GM21619 (cell line): ENCODE measurements at regions not wholly inside any gene's neighbourhood (a gene's known extent, or its start where the extent isn't known, plus 50 kb on each side); places are given as distances from the start of the nearest gene placed in this dataset.
"Not testable (repeated sequence)": the region's sequence is repeated elsewhere in the genome, so short reads cannot be mapped to it uniquely, and the experiment has no call there.

ENCODE experiments used
- ATAC-seq: cut with Tn5 transposase; IDR thresholded peaks from one replicate; pipeline ENCODE4 v1.9.1; 2021; ENCODE audit not compliant: unreplicated experiment

- no peak for ATAC-seq
Measured at GRCh38 chr1:218494449-218494852, 149.3 kb downstream of the TGFB2 start.

DNA sequence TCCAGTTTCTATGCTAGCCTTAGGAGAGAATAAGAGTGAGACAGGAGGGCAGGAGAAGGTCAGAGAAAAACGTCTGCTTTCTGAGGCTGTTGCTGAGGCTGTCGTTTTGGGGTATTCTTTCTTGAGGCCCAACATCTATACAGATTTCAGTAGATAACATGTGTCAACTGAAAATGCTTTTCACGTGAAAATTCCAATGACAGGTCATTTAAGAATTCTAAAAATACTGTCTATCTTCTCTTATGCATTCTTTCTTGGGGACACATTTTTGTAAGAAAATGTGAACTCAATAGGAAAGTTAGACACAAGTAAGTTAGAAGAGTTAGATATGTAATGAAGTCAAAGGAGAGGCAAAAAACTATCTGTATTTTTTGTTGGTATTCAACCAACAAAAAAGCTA lies 150.8 kb downstream of the TGFB2 start:
- no peak for ATAC-seq

GRCh38 chr1:218496561-218496960 lies 151.4 kb downstream of the TGFB2 start:
- no peak for ATAC-seq

GRCh38 chr1:218498056-218498938 lies 153.2 kb downstream of the TGFB2 start:
- ATAC-seq, result no peak

DNA sequence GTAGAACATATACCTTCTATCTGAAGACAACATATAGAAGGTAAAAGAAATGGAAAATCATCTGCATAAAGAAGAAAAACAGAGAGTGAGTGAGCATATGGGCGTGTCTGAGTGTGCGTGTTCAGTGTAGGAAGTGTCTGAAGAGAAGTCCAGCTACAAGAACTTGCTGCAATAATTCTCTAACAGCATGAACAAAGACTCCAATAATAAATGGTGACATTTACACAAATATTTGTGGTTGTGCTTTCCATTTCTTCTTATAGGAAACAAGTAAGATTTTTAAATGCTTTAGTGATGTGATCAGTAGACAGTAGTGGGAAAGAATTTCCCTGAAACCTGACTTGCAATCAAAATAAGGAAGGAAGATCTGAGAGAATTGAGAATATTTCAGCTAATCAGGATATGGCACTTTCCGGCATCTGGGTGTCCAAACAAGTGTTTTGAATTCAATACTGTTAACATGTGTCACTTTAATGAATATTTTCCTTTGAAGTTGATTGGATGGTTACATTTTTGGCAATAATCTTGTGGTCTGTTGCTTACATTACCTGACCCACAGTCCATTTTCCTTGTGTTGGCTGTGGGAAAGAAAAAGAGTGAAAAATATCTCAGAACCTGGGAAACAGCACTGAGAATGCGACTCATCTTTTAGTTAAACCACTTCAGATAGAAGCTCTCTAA lies 154.0 kb downstream of the TGFB2 start:
- ATAC-seq, result no peak

DNA sequence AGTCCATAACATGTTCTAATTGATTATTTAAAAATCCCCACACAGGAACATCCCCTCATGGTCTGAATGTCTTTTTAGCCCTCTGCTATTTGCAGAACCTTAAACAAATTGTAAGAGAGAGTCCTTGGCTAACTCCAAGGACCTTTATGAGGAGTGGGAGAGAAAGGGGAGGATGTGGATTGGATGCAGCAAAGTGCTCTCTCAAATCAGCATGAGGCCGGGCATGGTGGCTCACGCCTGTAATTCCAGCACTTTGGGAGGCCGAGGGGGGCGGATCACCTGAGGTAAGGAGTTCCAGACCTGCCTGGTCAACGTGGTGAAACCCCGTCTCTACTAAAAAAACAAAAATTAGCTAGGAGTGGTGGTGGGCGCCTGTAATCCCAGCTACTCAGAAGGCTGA lies 154.8 kb downstream of the TGFB2 start:
- ATAC-seq, result no peak

DNA sequence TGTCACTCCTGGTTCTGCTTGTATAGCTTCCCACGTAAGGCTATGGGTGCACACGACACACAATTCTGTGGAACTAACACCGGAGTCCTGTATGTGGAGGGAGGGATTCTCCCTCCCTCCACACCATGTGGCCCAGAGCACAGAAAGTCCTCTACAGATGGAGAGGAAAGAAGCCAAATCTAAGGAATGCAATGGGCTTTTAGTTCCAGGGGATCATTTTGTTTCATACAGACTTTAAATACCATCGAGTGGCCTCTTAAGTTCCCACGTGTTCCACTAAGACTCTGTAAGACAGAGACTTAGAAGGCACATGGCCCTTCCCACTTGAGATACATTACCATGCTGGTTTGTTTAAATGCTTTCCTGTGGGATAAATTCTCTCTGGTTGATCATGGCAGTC lies 156.0 kb downstream of the TGFB2 start:
- no peak for ATAC-seq

GRCh38 chr1:218502383-218502782 lies 157.2 kb downstream of the TGFB2 start:
- ATAC-seq, result no peak

GRCh38 chr1:218503102-218503501 lies 158.0 kb downstream of the TGFB2 start:
- ATAC-seq, result no peak

DNA sequence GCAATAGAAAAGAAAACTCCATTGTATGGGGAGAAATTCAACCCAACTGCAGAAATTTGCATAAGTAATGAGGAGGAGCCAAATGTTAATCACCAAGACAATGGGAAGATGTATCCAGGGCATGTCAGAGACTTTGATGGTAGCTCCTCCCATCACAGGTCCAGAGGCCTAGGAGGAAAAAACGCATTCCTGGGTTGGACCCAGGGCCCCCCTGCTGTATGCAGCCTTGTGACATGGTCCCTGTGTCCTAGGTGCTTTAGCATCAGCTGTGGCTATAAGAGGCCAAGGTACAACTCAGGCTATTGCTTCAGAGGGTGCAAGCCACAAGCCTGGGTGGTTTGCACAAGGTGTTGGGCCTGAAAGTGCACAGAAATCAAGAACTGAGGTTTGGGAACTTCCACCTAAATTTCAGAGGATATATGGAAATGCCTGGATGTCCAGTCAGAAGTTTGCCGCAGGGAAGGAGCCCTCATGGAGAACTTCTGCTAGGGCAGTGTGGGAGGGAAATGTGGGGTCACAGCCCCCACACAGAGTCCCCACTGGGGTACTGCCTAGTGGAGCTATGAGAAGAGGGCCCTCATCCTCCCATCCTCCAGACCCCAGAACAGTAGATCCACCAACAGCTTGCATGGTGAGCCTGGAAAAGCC lies 162.3 kb downstream of the TGFB2 start:
- no peak for ATAC-seq

DNA sequence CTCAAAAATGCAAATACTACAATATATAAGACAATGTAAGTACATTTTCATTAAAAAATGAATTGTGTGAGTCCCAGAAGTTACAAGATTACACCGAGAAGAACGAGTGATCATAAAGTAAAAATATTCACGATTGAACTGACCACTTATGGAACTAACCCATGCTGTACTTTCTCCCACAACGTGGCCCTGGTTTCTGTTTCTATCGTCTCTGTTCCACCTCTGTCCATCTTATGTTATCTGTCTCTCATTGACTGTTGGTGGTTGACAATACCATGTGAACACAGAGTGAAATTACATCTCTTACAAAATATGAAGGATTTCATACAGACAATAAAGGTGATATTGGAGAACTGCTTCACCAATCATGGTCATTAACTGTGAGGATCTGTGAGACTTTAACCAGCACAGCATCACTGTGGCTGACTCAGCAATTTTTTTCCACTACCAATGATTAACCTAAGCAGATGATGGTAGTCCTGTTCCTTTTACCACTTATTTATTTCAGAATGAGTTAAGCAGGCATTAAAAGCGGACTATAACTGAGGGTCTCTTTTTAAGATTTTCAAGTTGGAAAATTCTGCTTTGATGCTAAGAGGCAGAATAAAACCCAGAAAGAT lies 165.1 kb downstream of the TGFB2 start:
- ATAC-seq, result no peak

- ATAC-seq, result no peak
Measured at GRCh38 chr1:218513328-218513727, 168.2 kb downstream of the TGFB2 start.

DNA sequence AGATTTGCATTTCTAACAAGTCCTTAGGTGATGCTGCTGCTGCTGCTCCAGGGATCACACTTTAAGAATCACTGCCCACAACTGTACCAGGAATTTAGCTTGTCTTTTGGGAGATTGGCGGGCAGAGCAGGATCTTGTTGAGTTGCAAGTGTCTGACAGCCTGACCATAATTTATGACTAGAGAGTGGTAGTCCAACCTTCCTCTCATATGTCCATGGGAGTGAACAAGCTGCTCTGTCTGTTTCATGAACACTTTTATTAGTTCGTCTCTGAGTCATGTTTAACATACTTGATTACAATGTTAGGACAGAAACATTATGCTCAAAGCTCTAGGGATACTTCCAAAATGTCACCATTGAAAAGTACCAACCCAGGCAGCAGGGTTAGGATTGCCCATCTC lies 169.6 kb downstream of the TGFB2 start:
- ATAC-seq, result no peak

DNA sequence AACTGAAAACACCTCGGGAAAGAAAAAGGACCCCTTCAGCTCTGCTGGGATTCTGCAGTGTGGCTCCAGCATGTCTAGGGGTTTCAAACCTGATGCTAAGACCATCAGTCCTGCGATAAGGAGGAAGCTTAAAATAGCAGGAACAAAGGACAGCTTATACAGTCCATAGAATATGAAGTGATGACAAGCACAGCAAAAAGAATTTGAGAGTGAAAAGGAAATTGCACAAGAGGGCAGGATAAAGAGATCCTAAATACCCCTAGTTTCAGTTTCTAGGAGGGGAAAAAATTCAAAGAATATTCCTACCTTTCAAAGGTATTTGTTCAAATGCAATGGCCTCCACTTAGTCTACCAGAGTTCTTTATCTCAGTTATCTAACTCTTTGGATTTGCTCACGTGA lies 171.4 kb downstream of the TGFB2 start:
- no peak for ATAC-seq

DNA sequence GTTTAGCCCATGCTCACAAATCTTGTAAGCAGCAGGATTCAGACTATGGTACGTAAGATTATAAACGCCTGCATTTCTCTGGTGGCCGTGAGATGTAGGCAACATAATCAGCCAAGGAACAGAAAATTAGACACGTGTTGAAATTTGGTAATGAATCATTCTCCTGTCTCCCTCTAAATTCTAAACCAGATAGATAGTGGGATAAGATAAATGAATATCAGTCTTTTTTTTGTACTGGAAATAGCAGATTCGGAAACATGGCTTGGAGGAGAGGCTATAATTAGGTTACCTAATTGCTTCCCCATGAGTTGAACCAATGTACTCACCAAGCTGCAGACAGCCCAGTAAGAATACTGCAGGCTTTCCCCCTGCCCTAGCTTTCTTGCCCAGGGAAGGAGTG lies 172.3 kb downstream of the TGFB2 start:
- ATAC-seq, result no peak

DNA sequence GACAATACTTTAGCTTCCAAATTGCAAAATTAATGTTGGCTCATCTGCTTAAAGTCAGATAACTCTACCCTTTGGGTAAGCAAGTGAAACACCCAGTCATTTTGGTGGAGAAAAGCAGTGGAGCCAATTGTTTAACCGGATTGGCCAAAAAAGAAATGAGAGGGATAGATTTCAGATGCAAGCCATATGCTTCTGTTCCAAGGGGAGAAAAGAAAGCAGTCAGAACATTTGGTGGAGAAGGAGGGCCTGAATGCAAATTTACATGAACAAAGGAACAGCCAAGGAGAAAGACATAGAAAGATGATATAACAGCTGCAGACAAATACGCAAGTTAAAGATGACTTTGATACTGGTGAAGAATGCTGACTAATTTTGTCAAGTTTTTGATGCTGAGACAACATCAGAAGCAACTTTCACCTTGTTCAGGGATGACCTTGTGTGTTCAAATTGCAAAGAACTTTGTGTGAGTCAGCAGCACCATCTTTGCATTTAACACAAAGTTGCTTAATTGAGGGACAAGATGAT lies 173.1 kb downstream of the TGFB2 start:
- ATAC-seq, result no peak

- not testable (repeated sequence) for ATAC-seq
Measured at GRCh38 chr1:218520646-218521045, 175.5 kb downstream of the TGFB2 start.

DNA sequence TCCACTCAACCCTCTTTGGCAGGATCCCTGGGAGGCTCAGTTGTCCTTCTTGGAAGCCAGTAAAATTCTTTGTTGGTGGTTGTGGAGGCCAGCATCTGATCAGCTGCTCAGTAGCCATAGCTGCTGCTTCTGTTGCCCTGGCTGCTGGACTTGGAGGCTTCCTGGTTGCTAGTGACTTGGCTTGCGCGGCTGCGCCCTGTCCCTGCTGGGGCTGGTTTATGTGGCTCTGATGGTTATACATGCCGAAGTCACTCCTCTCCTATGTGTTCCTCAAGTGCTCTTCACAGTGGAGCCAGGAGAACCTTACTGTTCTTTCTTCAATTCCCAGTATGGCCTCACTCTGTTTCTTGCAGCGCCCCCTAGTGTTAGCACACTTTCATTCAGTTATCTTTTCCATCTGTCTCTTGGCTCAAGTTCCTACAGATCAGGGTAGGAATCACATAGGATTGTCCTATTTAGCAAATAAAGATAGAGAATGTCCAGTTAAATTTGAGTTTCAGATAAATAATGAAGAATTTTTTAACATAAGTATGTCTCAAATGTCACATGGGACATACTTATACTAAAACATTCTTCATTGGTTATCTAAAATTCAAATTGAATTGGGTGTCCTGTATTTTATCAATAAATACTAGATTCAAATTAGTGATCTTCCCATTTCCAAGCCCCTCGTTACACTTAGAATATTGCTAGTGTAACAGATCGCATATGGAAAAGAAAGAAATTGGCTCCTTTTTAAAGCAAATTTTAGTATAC lies 176.5 kb downstream of the TGFB2 start:
- no peak for ATAC-seq

DNA sequence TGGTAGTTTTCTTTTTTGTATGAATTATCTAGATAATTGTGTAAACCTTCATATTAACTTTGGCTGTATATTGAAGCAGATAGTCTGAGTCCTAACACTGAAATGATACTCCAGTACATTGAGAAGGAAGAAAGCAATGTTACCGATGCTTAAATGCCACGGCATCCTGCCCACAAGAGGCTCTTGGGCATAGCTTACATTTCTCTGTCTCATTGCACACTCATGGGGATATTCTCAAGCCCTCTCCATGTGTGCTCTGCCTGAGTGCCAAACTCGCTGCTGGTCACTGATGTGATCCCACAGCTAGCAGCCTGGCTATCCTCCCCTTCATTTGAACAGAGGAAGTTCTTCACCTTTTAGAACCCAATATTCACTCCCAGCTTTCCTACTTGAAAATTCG lies 179.4 kb downstream of the TGFB2 start:
- no peak for ATAC-seq

DNA sequence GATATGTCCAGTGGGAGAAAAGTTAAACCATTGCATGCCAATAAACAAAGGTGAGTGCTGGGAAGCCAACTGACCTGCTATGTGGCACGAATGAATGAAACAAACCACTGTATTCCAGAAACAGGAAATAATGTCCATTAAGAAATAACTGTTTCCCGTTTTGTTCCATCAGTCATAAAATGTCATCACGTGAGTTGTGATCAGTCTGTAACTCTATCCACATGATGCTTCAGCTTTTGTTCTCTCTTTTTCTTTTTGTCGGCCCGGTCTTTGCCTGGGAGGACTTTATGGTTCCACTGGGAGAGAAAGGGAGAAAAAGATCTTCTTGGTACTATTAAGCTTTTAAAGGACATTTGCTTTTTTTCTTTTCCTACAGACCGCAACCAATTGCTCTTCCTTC lies 179.9 kb downstream of the TGFB2 start:
- no peak for ATAC-seq
